Fibroblast of the aortic adventitia (primary cell): ENCODE measurements at regions not wholly inside any gene's neighbourhood (a gene's known extent, or its start where the extent isn't known, plus 50 kb on each side); places are given as distances from the start of the nearest gene placed in this dataset.
"Not testable (repeated sequence)": the region's sequence is repeated elsewhere in the genome, so short reads cannot be mapped to it uniquely, and the experiment has no call there.

Experiments
- DNase-seq: peaks from one replicate; pipeline ENCODE4 v3.0.0-alpha.2; 2010; ENCODE audit warnings: low read depth
- H3K4me3 ChIP-seq: 2 replicates; pipeline ENCODE4 v1.5.1; 2011; ENCODE audit warnings: low read depth, mild to moderate bottlenecking, control low read depth, low read length, moderate library complexity
- CTCF ChIP-seq: IDR thresholded peaks from 2 replicates; pipeline ENCODE4 v1.5.1; 2011; ENCODE audit warnings: mild to moderate bottlenecking, low read length, control low read depth, inconsistent platforms; ENCODE audit not compliant: insufficient read depth

GRCh38 chr4:154164931-154165839 is 326.4 kb downstream of the DCHS2 start:
- no peak overlapping the region for H3K4me3 ChIP-seq
- DNase-seq: peak; percentile 96
- no peak for TF ChIP-seq CTCF

- H3K4me3 ChIP-seq: no peak overlapping the region
- no peak for TF ChIP-seq CTCF
- peak; percentile 59 for DNase-seq
Observed at GRCh38 chr4:154160519-154161301, 330.9 kb downstream of the DCHS2 start.

GRCh38 chr4:154158361-154159155 is 333.0 kb downstream of the DCHS2 start:
- no peak for TF ChIP-seq CTCF

GRCh38 chr4:154152546-154152945 is 339.1 kb downstream of the DCHS2 start:
- no peak for TF ChIP-seq CTCF
- DNase-seq: no peak

More at GRCh38 chr4:154158361-154159155, 333.0 kb downstream of the DCHS2 start:
- DNase-seq: no peak
- H3K4me3 ChIP-seq: no peak overlapping the region

GRCh38 chr4:154149236-154149635 is 342.4 kb downstream of the DCHS2 start:
- DNase-seq, H3K4me3 ChIP-seq: not testable (repeated sequence)

More at GRCh38 chr4:154152546-154152945, 339.1 kb downstream of the DCHS2 start:
- H3K4me3 ChIP-seq: no peak overlapping the region

DNA sequence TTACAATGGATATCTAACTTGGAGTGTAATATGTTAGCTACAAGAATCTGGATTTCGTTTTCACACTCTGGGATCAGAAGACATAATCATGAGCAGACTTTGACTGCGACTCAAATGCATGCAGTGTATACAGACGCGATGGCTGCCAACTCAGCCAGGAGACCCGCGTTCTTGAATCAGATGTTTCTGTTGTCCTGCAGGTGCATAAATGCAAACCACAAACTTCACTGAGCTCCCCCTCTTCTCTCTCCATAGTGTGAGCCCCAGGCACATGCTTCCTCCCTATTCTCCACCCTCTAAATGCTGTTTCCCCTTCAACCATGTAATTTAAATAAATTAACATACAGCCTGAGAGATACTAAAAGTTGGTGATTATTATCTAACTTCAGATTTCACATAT is 347.9 kb downstream of the DCHS2 start:
- DNase-seq: no peak
- no peak overlapping the region for H3K4me3 ChIP-seq
- no peak for TF ChIP-seq CTCF
